ENCODE measurements at regions not wholly inside any gene's neighbourhood (a gene's known extent, or its start where the extent isn't known, plus 50 kb on each side); places are given as distances from the start of the nearest gene placed in this dataset.
"Not testable (repeated sequence)": the region's sequence is repeated elsewhere in the genome, so short reads cannot be mapped to it uniquely, and the experiment has no call there.

DNA sequence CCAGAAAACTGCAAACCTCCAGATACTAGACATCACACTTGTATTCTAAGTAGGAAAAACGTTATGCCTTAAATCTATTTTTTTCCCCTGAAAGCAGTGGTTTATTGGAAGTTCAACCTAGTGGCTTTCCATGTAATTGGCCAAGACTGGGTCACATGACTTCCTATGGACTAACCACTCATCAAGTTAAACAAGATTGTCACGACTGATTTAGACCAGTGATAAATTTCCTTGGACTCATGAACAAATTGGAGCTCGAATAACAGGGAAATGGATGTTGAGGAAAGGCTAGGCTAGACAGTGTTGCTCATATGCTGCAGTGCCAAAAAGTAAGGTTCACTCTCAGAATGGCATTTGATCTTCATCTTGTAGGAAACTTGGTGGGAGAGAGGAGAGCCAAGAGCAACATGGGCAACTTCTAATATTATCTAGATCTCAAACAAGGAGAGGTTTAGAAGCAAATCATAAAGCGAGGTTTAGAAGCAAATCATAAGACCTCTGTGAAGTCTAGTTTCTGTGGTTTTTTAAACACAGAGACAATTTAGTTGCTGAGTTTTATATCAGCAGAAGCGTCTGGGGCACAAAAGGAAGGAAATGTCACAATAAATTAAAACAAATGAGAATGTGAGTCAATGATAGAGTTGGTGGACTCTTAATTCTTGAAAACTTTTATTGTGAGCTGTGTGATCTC, 165.6 kb upstream of the BOD1L1 start:
- no peaks in the 10 kb centered on the region for H3K4me1 ChIP-seq (ENCODE audit: control insufficient read depth in 1 of 2, insufficient read depth in 2 of 2, low read length in 2 of 2)
- H3K27ac ChIP-seq (ENCODE audit: low read depth, low read length) = no peak overlapping the region
- H3K36me3 ChIP-seq (ENCODE audit: control insufficient read depth in 1 of 2, insufficient read depth in 2 of 2, low read length in 2 of 2) = no peaks in the 10 kb centered on the region
- H3K9me3 ChIP-seq (ENCODE audit: control insufficient read depth in 1 of 2, low read length in 2 of 2) = no peaks in the 10 kb centered on the region
- no peaks in the 10 kb centered on the region for H3K27me3 ChIP-seq (ENCODE audit: control insufficient read depth in 1 of 2, insufficient read depth in 2 of 2, low read length in 2 of 2)
- H3K9ac ChIP-seq (ENCODE audit: low read depth in 1 of 2, low read length in 2 of 2) = no peak overlapping the region
- H3K4me3 ChIP-seq (ENCODE audit: low read depth in 1 of 2, low read length in 2 of 2) = no peak overlapping the region

DNA sequence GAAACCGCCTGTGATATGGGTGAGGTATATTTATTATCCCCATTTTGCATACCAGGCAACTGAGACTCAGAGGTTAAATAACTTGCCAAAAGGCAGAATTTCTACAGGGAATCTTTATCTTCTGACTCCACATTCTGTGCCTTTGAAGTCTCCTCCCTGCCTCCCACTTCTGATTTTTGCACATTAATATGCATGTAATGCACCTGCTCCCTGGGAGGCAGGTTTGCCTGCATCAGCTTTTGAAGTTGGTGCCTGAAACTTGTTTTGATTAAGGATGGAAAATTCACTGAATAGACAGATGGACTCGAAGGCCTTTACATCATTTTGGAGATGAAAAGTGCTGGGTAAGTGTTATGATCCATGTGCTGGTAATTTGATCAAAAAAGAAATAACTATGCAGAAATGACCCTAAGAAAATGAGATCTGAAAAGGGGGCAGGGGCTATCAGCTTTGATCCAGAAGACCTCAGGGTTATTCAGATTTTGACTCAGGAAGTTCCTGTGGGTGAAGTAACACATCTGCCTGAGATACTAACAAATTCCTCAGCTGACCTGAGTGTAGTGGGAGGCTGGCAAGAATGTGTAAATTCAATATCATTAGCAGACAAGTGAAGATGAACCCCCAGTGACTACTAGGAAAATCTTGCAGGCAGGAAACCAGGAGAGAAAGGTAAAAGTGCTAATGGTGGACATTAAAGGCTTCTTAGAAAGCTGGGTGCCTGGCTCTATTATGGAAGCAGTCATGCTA, 167.5 kb upstream of the BOD1L1 start:
- Histone ChIP-seq H3K36me3 (ENCODE audit: control insufficient read depth in 1 of 2, insufficient read depth in 2 of 2, low read length in 2 of 2) (no peaks in the 10 kb centered on the region), H3K4me1 (ENCODE audit: control insufficient read depth in 1 of 2, insufficient read depth in 2 of 2, low read length in 2 of 2) (no peaks in the 10 kb centered on the region), H3K27me3 (ENCODE audit: control insufficient read depth in 1 of 2, insufficient read depth in 2 of 2, low read length in 2 of 2) (no peaks in the 10 kb centered on the region), H3K27ac (ENCODE audit: low read depth, low read length) (no peak overlapping the region), H3K4me3 (ENCODE audit: low read depth in 1 of 2, low read length in 2 of 2) (no peak overlapping the region), H3K9me3 (ENCODE audit: control insufficient read depth in 1 of 2, low read length in 2 of 2) (no peaks in the 10 kb centered on the region), H3K9ac (ENCODE audit: low read depth in 1 of 2, low read length in 2 of 2) (no peak overlapping the region)

DNA sequence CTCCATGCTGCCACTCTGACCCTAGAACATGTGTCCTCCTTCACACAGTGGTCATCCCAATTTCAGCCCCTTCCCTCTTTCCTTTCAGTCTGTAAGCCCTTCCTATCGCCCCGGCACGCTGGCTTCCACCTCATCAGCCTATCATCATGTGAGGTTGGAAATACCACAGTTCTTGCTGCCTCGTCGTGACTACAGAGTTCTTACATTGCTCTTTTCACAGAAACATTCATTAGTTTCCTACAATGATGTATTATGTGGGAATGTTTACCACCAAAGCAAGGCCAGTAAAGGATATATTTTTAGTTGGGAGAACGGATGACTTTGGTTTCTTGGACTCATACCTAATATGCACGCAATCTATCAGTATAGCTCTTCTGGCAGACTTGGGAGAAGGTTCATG, 169.5 kb upstream of the BOD1L1 start:
- Histone ChIP-seq H3K27me3 (ENCODE audit: control insufficient read depth in 1 of 2, insufficient read depth in 2 of 2, low read length in 2 of 2) (no peaks in the 10 kb centered on the region), H3K36me3 (ENCODE audit: control insufficient read depth in 1 of 2, insufficient read depth in 2 of 2, low read length in 2 of 2) (no peaks in the 10 kb centered on the region), H3K9ac (ENCODE audit: low read depth in 1 of 2, low read length in 2 of 2) (no peak overlapping the region), H3K4me3 (ENCODE audit: low read depth in 1 of 2, low read length in 2 of 2) (no peak overlapping the region), H3K4me1 (ENCODE audit: control insufficient read depth in 1 of 2, insufficient read depth in 2 of 2, low read length in 2 of 2) (no peaks in the 10 kb centered on the region), H3K27ac (ENCODE audit: low read depth, low read length) (no peak overlapping the region), H3K9me3 (ENCODE audit: control insufficient read depth in 1 of 2, low read length in 2 of 2) (no peaks in the 10 kb centered on the region)

DNA sequence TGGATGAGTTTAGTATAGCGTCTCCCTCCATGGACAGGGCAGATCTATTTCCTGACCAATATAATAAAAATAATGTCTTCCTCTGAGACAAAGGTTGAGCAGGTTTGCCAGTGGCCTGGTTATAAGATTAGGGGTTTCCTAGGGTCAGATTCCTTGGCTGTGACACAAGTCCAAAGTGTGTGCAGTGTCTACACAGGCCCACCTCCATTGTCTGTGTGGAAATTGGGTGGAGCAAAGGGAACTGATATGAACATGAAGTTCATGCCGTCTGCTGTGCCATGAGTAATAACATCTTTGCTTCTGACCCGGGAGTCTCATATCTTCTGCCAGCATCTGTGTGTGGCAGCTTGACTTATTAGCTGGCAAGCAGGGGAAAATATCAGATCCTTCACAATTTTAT, 187.7 kb upstream of the BOD1L1 start:
- Histone ChIP-seq H3K36me3 (ENCODE audit: control insufficient read depth in 1 of 2, insufficient read depth in 2 of 2, low read length in 2 of 2) (no peaks in the 10 kb centered on the region), H3K27ac (ENCODE audit: low read depth, low read length) (no peak overlapping the region), H3K4me3 (ENCODE audit: low read depth in 1 of 2, low read length in 2 of 2) (no peak overlapping the region), H3K4me1 (ENCODE audit: control insufficient read depth in 1 of 2, insufficient read depth in 2 of 2, low read length in 2 of 2) (no peaks in the 10 kb centered on the region), H3K9me3 (ENCODE audit: control insufficient read depth in 1 of 2, low read length in 2 of 2) (peaks cover 0 to 7% of the 10 kb centered on the region in 2 donors), H3K27me3 (ENCODE audit: control insufficient read depth in 1 of 2, insufficient read depth in 2 of 2, low read length in 2 of 2) (no peaks in the 10 kb centered on the region), H3K9ac (ENCODE audit: low read depth in 1 of 2, low read length in 2 of 2) (no peak overlapping the region)

DNA sequence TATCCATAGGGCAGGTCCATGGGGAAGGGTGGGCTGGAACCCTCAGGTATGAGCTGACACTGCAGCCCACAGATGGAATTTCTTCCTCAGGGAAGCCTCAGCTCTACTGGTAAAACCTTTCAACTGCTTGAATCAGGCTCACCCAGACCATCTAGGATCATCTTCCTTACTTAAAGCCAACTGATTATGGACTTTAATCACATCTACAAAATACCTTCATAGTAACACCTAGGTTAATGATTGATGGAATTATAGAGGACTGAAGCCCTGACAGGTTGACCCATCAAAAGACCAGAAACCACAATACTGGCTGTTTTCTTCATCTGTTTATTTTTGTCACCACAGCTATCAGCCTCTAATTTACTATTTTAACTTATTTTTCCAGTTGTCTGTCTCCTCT, 188.9 kb upstream of the BOD1L1 start:
- H3K4me1 ChIP-seq (ENCODE audit: control insufficient read depth in 1 of 2, insufficient read depth in 2 of 2, low read length in 2 of 2) = no peaks in the 10 kb centered on the region
- no peaks in the 10 kb centered on the region for H3K27me3 ChIP-seq (ENCODE audit: control insufficient read depth in 1 of 2, insufficient read depth in 2 of 2, low read length in 2 of 2)
- peaks cover 0 to 7% of the 10 kb centered on the region in 2 donors for H3K9me3 ChIP-seq (ENCODE audit: control insufficient read depth in 1 of 2, low read length in 2 of 2)
- H3K36me3 ChIP-seq (ENCODE audit: control insufficient read depth in 1 of 2, insufficient read depth in 2 of 2, low read length in 2 of 2) = no peaks in the 10 kb centered on the region
- H3K27ac ChIP-seq (ENCODE audit: low read depth, low read length) = no peak overlapping the region
- no peak overlapping the region for H3K9ac ChIP-seq (ENCODE audit: low read depth in 1 of 2, low read length in 2 of 2)
- H3K4me3 ChIP-seq (ENCODE audit: low read depth in 1 of 2, low read length in 2 of 2) = no peak overlapping the region

DNA sequence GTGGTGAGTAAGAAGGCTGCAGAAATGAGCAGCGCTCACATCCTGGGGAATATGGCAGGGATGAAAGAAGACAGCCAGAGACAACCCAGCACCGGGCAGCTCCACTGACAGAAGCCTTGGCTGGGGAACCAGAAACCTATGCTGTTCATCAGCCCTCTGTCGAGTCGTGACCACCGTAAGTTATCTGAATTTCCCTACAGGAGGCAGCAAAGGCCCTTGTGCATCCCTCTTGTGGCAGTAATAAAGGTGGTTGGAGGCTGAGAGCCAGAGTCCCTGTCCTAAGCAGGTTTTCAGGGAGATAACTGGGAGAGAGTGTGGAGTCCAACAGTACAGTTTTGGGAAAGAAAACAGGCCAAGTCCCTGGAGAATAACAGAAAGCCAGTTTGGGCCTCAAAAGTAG, 194.0 kb upstream of the BOD1L1 start:
- Histone ChIP-seq H3K4me1 (ENCODE audit: control insufficient read depth in 1 of 2, insufficient read depth in 2 of 2, low read length in 2 of 2) (no peaks in the 10 kb centered on the region), H3K4me3 (ENCODE audit: low read depth in 1 of 2, low read length in 2 of 2) (no peak overlapping the region), H3K36me3 (ENCODE audit: control insufficient read depth in 1 of 2, insufficient read depth in 2 of 2, low read length in 2 of 2) (no peaks in the 10 kb centered on the region), H3K27me3 (ENCODE audit: control insufficient read depth in 1 of 2, insufficient read depth in 2 of 2, low read length in 2 of 2) (no peaks in the 10 kb centered on the region), H3K27ac (ENCODE audit: low read depth, low read length) (no peak overlapping the region), H3K9ac (ENCODE audit: low read depth in 1 of 2, low read length in 2 of 2) (no peak overlapping the region), H3K9me3 (ENCODE audit: control insufficient read depth in 1 of 2, low read length in 2 of 2) (peaks cover 5 to 23% of the 10 kb centered on the region in 2 donors)

DNA sequence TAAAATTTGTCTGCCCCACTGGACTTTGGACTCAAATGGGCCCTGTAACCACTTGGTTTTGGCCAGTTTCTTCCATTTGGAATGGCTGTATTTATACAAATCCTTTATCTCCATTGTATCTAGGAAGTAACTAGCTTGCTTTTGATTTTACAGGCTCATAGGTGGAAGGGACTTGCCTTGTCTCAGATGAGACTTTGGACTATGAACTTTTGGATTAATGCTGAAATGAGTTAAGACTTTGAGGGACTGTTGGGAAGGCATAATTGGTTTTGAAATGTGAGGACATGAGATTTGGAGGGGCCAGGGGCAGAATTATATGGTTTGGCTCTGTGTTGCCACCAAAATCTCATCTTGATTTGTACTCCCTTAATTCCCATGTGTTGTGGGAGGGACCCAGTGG, 198.3 kb upstream of the BOD1L1 start:
- H3K4me3 ChIP-seq (ENCODE audit: low read depth in 1 of 2, low read length in 2 of 2); H3K27ac ChIP-seq (ENCODE audit: low read depth, low read length); H3K27me3 ChIP-seq (ENCODE audit: control insufficient read depth in 1 of 2, insufficient read depth in 2 of 2, low read length in 2 of 2); H3K9ac ChIP-seq (ENCODE audit: low read depth in 1 of 2, low read length in 2 of 2); H3K4me1 ChIP-seq (ENCODE audit: control insufficient read depth in 1 of 2, insufficient read depth in 2 of 2, low read length in 2 of 2); H3K36me3 ChIP-seq (ENCODE audit: control insufficient read depth in 1 of 2, insufficient read depth in 2 of 2, low read length in 2 of 2): not testable (repeated sequence)
- peaks cover 5 to 23% of the 10 kb centered on the region in 2 donors for H3K9me3 ChIP-seq (ENCODE audit: control insufficient read depth in 1 of 2, low read length in 2 of 2)

DNA sequence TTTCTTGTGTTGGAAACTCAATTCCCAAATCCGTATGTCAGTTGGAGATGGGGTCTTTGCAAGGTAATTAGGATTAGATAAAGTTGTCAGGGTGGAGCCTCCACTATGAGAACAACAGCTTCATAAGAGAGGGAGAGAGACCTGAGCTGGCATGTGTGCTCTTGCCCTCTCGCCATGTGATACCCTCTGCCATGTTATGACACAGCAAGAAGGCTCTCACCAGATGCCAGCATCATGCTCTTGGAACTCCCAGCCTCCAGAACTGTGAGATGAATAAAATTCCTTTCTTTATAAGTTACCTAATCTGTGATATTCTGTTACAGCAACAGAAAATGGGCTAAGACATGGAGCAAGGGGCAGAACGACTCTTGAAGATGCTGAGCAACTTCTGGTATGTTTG, 201.9 kb upstream of the BOD1L1 start:
- no peaks in the 10 kb centered on the region for H3K27me3 ChIP-seq (ENCODE audit: control insufficient read depth in 1 of 2, insufficient read depth in 2 of 2, low read length in 2 of 2)
- no peaks in the 10 kb centered on the region for H3K36me3 ChIP-seq (ENCODE audit: control insufficient read depth in 1 of 2, insufficient read depth in 2 of 2, low read length in 2 of 2)
- H3K27ac ChIP-seq (ENCODE audit: low read depth, low read length) = no peak overlapping the region
- H3K9me3 ChIP-seq (ENCODE audit: control insufficient read depth in 1 of 2, low read length in 2 of 2) = peaks cover 4 to 5% of the 10 kb centered on the region in 2 donors
- H3K9ac ChIP-seq (ENCODE audit: low read depth in 1 of 2, low read length in 2 of 2) = no peak overlapping the region
- peaks cover 0 to 4% of the 10 kb centered on the region in 2 donors for H3K4me1 ChIP-seq (ENCODE audit: control insufficient read depth in 1 of 2, insufficient read depth in 2 of 2, low read length in 2 of 2)
- H3K4me3 ChIP-seq (ENCODE audit: low read depth in 1 of 2, low read length in 2 of 2) = no peak overlapping the region

DNA sequence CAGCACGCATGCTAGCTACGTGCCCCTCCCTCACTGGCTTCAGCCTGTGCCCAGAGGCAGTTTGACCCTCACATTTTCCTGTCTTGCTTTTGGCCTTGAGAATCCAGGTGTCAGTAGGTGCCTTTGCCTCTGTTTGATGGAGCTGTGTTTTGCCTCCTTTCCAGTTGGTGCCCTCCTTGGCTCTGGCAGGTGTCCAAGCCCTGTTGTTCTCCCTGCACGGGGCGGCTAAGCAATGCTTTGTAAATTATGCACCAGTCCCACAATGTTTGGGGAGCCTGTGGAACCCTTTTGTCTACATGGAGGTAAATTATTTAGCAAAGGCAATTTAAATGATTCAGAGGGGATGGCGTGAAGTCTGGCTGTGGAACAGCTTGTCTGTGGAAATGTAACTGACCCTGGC, 202.9 kb upstream of the BOD1L1 start:
- Histone ChIP-seq H3K27ac (ENCODE audit: low read depth, low read length) (no peak overlapping the region), H3K9me3 (ENCODE audit: control insufficient read depth in 1 of 2, low read length in 2 of 2) (peaks cover 0 to 1% of the 10 kb centered on the region in 2 donors), H3K36me3 (ENCODE audit: control insufficient read depth in 1 of 2, insufficient read depth in 2 of 2, low read length in 2 of 2) (no peaks in the 10 kb centered on the region), H3K9ac (ENCODE audit: low read depth in 1 of 2, low read length in 2 of 2) (no peak overlapping the region), H3K27me3 (ENCODE audit: control insufficient read depth in 1 of 2, insufficient read depth in 2 of 2, low read length in 2 of 2) (no peaks in the 10 kb centered on the region), H3K4me1 (ENCODE audit: control insufficient read depth in 1 of 2, insufficient read depth in 2 of 2, low read length in 2 of 2) (peaks cover 0 to 4% of the 10 kb centered on the region in 2 donors), H3K4me3 (ENCODE audit: low read depth in 1 of 2, low read length in 2 of 2) (no peak overlapping the region)

DNA sequence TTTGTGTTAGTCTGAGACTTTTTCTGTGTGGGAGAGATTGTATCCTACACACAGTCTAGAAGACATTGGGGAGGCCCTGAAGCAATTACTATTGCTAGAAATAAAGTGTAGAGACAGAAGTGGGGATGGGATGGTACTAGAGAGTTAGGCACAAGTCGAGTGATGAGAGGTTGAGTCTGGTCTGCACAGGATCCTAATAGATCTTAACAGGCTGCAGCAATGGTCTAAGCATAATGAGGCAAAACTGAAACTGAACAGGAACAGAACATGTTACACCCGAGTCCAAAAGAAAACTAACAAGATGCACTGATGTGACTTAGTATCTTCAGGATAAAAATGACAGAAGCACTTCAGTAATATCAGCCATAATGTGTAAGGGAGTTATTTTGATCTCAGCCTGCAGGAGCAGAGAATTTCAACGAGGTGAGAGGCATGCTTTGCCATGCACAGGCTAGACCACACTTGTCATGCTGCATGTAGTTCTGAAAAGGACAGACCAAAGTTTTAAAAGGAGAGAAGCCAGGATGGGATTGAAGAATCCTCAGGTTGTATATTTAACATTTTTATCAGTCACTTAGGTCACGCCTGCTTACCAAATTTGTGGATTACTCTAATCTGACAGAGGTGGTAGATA, 205.8 kb upstream of the BOD1L1 start:
- no peak overlapping the region for H3K9ac ChIP-seq (ENCODE audit: low read depth in 1 of 2, low read length in 2 of 2)

More for the DNA sequence above, 205.8 kb upstream of the BOD1L1 start:
- Histone ChIP-seq H3K4me1 (ENCODE audit: control insufficient read depth in 1 of 2, insufficient read depth in 2 of 2, low read length in 2 of 2) (peaks cover 0 to 4% of the 10 kb centered on the region in 2 donors), H3K9me3 (ENCODE audit: control insufficient read depth in 1 of 2, low read length in 2 of 2) (no peaks in the 10 kb centered on the region), H3K36me3 (ENCODE audit: control insufficient read depth in 1 of 2, insufficient read depth in 2 of 2, low read length in 2 of 2) (no peaks in the 10 kb centered on the region), H3K27me3 (ENCODE audit: control insufficient read depth in 1 of 2, insufficient read depth in 2 of 2, low read length in 2 of 2) (no peaks in the 10 kb centered on the region), H3K27ac (ENCODE audit: low read depth, low read length) (no peak overlapping the region), H3K4me3 (ENCODE audit: low read depth in 1 of 2, low read length in 2 of 2) (no peak overlapping the region)

All from duodenal mucosa (tissue), 2 donors.